Liver (tissue), 8 donors: ENCODE measurements at regions not wholly inside any gene's neighbourhood (a gene's known extent, or its start where the extent isn't known, plus 50 kb on each side); places are given as distances from the start of the nearest gene placed in this dataset.

ENCODE experiments used
- DNase-seq: peaks from one replicate; pipeline ENCODE4 v3.0.0-alpha.2; 2017; ENCODE audit warnings: low spot score
- H3K27ac ChIP-seq, 2 donors: one replicate each; pipeline ENCODE4 v1.7.0; 2013; ENCODE audit warnings: inconsistent platforms in 2 of 2, low read length in 2 of 2, control low read depth in 1 of 2, low read depth in 1 of 2, mild to moderate bottlenecking in 1 of 2
- H3K27me3 ChIP-seq, 4 donors: one replicate each; pipeline versions ENCODE4 v1.6.1 to v1.7.0; 2013; ENCODE audit warnings: low read length in 3 of 4, inconsistent platforms in 1 of 4, mild to moderate bottlenecking in 1 of 4, moderate library complexity in 1 of 4; ENCODE audit not compliant: control insufficient read depth in 4 of 4, insufficient read depth in 4 of 4
- H3K36me3 ChIP-seq, 4 donors: one replicate each; pipeline versions ENCODE4 v1.6.1 to v1.7.0; 2013; ENCODE audit warnings: low read length in 3 of 4, mild to moderate bottlenecking in 3 of 4, low read depth in 1 of 4, moderate library complexity in 1 of 4; ENCODE audit not compliant: control insufficient read depth in 4 of 4, insufficient read depth in 3 of 4
- H3K4me1 ChIP-seq, 4 donors: one replicate each; pipeline versions ENCODE4 v1.6.1 to v1.7.0; 2013; ENCODE audit warnings: low read length in 3 of 4, mild to moderate bottlenecking in 3 of 4, moderate library complexity in 1 of 4; ENCODE audit not compliant: control insufficient read depth in 4 of 4, insufficient read depth in 4 of 4
- H3K4me3 ChIP-seq, 3 donors: one replicate each; pipeline versions ENCODE4 v1.6.1 to v1.7.0; 2013; ENCODE audit warnings: low read length in 3 of 3, control low read depth in 1 of 3, low read depth in 1 of 3, mild to moderate bottlenecking in 1 of 3
- H3K9ac ChIP-seq, 2 donors: one replicate each; pipeline ENCODE4 v1.7.0; 2013; ENCODE audit warnings: low read length in 2 of 2, mild to moderate bottlenecking in 2 of 2, moderate library complexity in 2 of 2, control low read depth in 1 of 2, low read depth in 1 of 2
- H3K9me3 ChIP-seq, 4 donors: one replicate each; pipeline versions ENCODE4 v1.6.1 to v1.7.0; 2013; ENCODE audit warnings: low read length in 3 of 4; ENCODE audit not compliant: control insufficient read depth in 4 of 4
- ATF3 ChIP-seq: IDR thresholded peaks from 2 replicates; pipeline ENCODE4 v1.6.1; 2016; ENCODE audit warnings: antibody characterized with exemption
- CTCF ChIP-seq: fragments of 150-350 bp; IDR thresholded peaks from 2 replicates; pipeline ENCODE4 v1.5.1; 2017; ENCODE audit warnings: improper control_type of control experiment, low read depth, low read length; ENCODE audit not compliant: missing input control
- EGR1 ChIP-seq, 2 donors: IDR thresholded peaks; 2 replicates each; pipeline ENCODE4 v1.6.1; 2016 to 2018; ENCODE audit warnings: antibody characterized with exemption in 2 of 2, low read depth in 2 of 2
- FOXA1 ChIP-seq: IDR thresholded peaks from 2 replicates; pipeline ENCODE4 v1.6.1; 2016; ENCODE audit warnings: antibody characterized with exemption
- FOXA2 ChIP-seq: IDR thresholded peaks from 2 replicates; pipeline ENCODE4 v1.6.1; 2016; ENCODE audit warnings: antibody characterized with exemption
- GABPA ChIP-seq, 2 donors: IDR thresholded peaks in 1 of 2; conservative IDR thresholded peaks in 1 of 2; 2 replicates each; pipeline ENCODE4 v1.6.1; 2016; ENCODE audit warnings: antibody characterized with exemption in 2 of 2, mild to moderate bottlenecking in 1 of 2, moderate library complexity in 1 of 2
- HNF4A ChIP-seq, 2 donors: conservative IDR thresholded peaks; 2 replicates each; pipeline ENCODE4 v1.6.1; 2016; ENCODE audit warnings: antibody characterized with exemption in 2 of 2, mild to moderate bottlenecking in 2 of 2
- HNF4G ChIP-seq: IDR thresholded peaks from 2 replicates; pipeline ENCODE4 v1.6.1; 2016; ENCODE audit warnings: antibody characterized with exemption
- JUND ChIP-seq, 2 donors: IDR thresholded peaks; 2 replicates each; pipeline ENCODE4 v1.6.1; 2016; ENCODE audit warnings: antibody characterized with exemption in 2 of 2
- MAX ChIP-seq: IDR thresholded peaks from 2 replicates; pipeline ENCODE4 v1.6.1; 2016; ENCODE audit warnings: antibody characterized with exemption
- NR2F2 ChIP-seq: IDR thresholded peaks from 2 replicates; pipeline ENCODE4 v1.6.1; 2016; ENCODE audit warnings: antibody characterized with exemption
- RAD21 ChIP-seq, 2 donors: IDR thresholded peaks; 2 replicates each; pipeline ENCODE4 v1.6.1; 2016; ENCODE audit warnings: antibody characterized with exemption in 2 of 2, mild to moderate bottlenecking in 2 of 2
- REST ChIP-seq: IDR thresholded peaks from 2 replicates; pipeline ENCODE4 v1.6.1; 2016; ENCODE audit warnings: antibody characterized with exemption, mild to moderate bottlenecking
- RXRA ChIP-seq, 2 donors: IDR thresholded peaks; 2 replicates each; pipeline ENCODE4 v1.6.1; 2017 to 2018; ENCODE audit warnings: antibody characterized with exemption in 2 of 2, mild to moderate bottlenecking in 1 of 2
- SP1 ChIP-seq: IDR thresholded peaks from 2 replicates; pipeline ENCODE4 v1.6.1; 2018; ENCODE audit warnings: antibody characterized with exemption, mild to moderate bottlenecking
- TAF1 ChIP-seq: conservative IDR thresholded peaks from 2 replicates; pipeline ENCODE4 v1.6.1; 2016; ENCODE audit warnings: antibody characterized with exemption, mild to moderate bottlenecking
- YY1 ChIP-seq: IDR thresholded peaks from 2 replicates; pipeline ENCODE4 v1.6.1; 2016; ENCODE audit warnings: antibody characterized with exemption, mild to moderate bottlenecking
- ZBTB33 ChIP-seq: IDR thresholded peaks from 2 replicates; pipeline ENCODE4 v1.6.1; 2016; ENCODE audit warnings: antibody characterized with exemption
- WGBS: extraction: QIAGEN DNeasy Blood & Tissue Kit; methylation state at CpG from one replicate; pipeline ENCODE4 v1.1.7; 2013; 5-methylcytosine and 5-hydroxymethylcytosine counted together
- donor health status: healthy.
- donor health status: healthy.
- donor health status: healthy.
- donor health status: healthy.
- donor health status: healthy.

GRCh38 chr1:166573199-166573598 is 266.1 kb upstream of the POGK start:
- no peaks in the 10 kb centered on the region for H3K9me3 ChIP-seq
- no peak overlapping the region for H3K9ac ChIP-seq
- 72% methylated on average over 1 of the region's 1 CpG for WGBS
- H3K36me3 ChIP-seq, result no peaks in the 10 kb centered on the region
- H3K27ac ChIP-seq, result no peak overlapping the region
- H3K27me3 ChIP-seq, result no peaks in the 10 kb centered on the region
- TF ChIP-seq RAD21 (IDR thresholded peaks at IDR 0.05) (no peak), ATF3 (no peak), JUND (IDR thresholded peaks at IDR 0.05) (no peak), HNF4A (conservative IDR thresholded peaks at IDR 0.05) (no peak), FOXA1 (no peak), YY1 (no peak), RXRA (IDR thresholded peaks at IDR 0.05) (no peak), EGR1 (IDR thresholded peaks at IDR 0.05; ENCODE audit: low read depth in 2 of 2) (no peak), GABPA (IDR thresholded peaks at IDR 0.05 in 1 of 2, conservative IDR thresholded peaks at IDR 0.05 in 1 of 2) (no peak), NR2F2 (no peak), REST (no peak), ZBTB33 (no peak), CTCF (no peak), FOXA2 (no peak), MAX (no peak), SP1 (no peak), TAF1 (no peak), HNF4G (no peak)
- no peak for DNase-seq
- H3K4me3 ChIP-seq, result no peak overlapping the region
- no peaks in the 10 kb centered on the region for H3K4me1 ChIP-seq
